ENCODE measurements at regions not wholly inside any gene's neighbourhood (a gene's known extent, or its start where the extent isn't known, plus 50 kb on each side); places are given as distances from the start of the nearest gene placed in this dataset.

- ATAC-seq (no peak), DNase-seq (no peak)
- Histone ChIP-seq H3K9me3 (no peaks in the 10 kb centered on the region), H3K4me1 (no peaks in the 10 kb centered on the region), H3K36me3 (no peaks in the 10 kb centered on the region), H3K27ac (no peak overlapping the region), H3K4me3 (no peak overlapping the region), H3K27me3 (no peaks in the 10 kb centered on the region)
- TF ChIP-seq POLR2A (IDR thresholded peaks at IDR 0.05) (no peak), CTCF (IDR thresholded peaks at IDR 0.05) (no peak)
- intact Hi-C loops (cut with DNase I): no loop called here
- 74 to 89% (median 76%) methylated on average over 1 of the region's 1 CpG for WGBS, 4 donors
Measured at GRCh38 chr4:156101571-156101970, 147.9 kb upstream of the CTSO start.

- ATAC-seq (peak in 1 of 4 donors; percentile 75), DNase-seq (no peak)
Measured at GRCh38 chr4:156100651-156101050, 147.0 kb upstream of the CTSO start.

GRCh38 chr4:156098805-156099204 is 145.1 kb upstream of the CTSO start:
- no peak for DNase-seq
- Histone ChIP-seq H3K36me3 (no peaks in the 10 kb centered on the region), H3K9me3 (no peaks in the 10 kb centered on the region), H3K4me1 (no peaks in the 10 kb centered on the region), H3K27me3 (no peaks in the 10 kb centered on the region), H3K27ac (no peak overlapping the region), H3K4me3 (no peak overlapping the region)
- WGBS, 4 donors: 73 to 82% (median 77%) methylated on average over 4 of the region's 4 CpGs
- no peak for ATAC-seq
- no peak for TF ChIP-seq POLR2A (IDR thresholded peaks at IDR 0.05)
- no peak for TF ChIP-seq CTCF (IDR thresholded peaks at IDR 0.05)
- intact Hi-C loops (cut with DNase I): no loop called here

More at GRCh38 chr4:156100651-156101050, 147.0 kb upstream of the CTSO start:
- H3K36me3 ChIP-seq: no peaks in the 10 kb centered on the region
- no peaks in the 10 kb centered on the region for H3K27me3 ChIP-seq
- H3K27ac ChIP-seq: no peak overlapping the region
- no peaks in the 10 kb centered on the region for H3K9me3 ChIP-seq
- no peak for TF ChIP-seq POLR2A (IDR thresholded peaks at IDR 0.05)
- no peak for TF ChIP-seq CTCF (IDR thresholded peaks at IDR 0.05)
- intact Hi-C loops (cut with DNase I): no loop called here
- H3K4me3 ChIP-seq: no peak overlapping the region
- H3K4me1 ChIP-seq: no peaks in the 10 kb centered on the region

- Histone ChIP-seq H3K4me1 (no peaks in the 10 kb centered on the region), H3K27ac (no peak overlapping the region), H3K9me3 (no peaks in the 10 kb centered on the region), H3K27me3 (no peaks in the 10 kb centered on the region), H3K36me3 (no peaks in the 10 kb centered on the region), H3K4me3 (no peak overlapping the region)
- ATAC-seq: no peak
- no peak for DNase-seq
- no peak for TF ChIP-seq POLR2A (IDR thresholded peaks at IDR 0.05)
- no peak for TF ChIP-seq CTCF (IDR thresholded peaks at IDR 0.05)
- intact Hi-C loops (cut with DNase I): no loop called here
Measured at GRCh38 chr4:156085100-156085499, 131.4 kb upstream of the CTSO start.
